Lower lobe of right lung (tissue), 2 donors: ENCODE measurements at regions not wholly inside any gene's neighbourhood (a gene's known extent, or its start where the extent isn't known, plus 50 kb on each side); places are given as distances from the start of the nearest gene placed in this dataset.
"Not testable (repeated sequence)": the region's sequence is repeated elsewhere in the genome, so short reads cannot be mapped to it uniquely, and the experiment has no call there.

Experiments
- ATAC-seq, 2 donors: fragments of 200-7000 bp; cut with Tn5 transposase; one replicate each; pipeline ENCODE4 v1.9.1; 2020 to 2022; ENCODE audit warnings: mild to moderate bottlenecking in 2 of 2, moderate library complexity in 2 of 2
- DNase-seq: peaks from one replicate; pipeline ENCODE4 v3.0.0-alpha.2; 2020
- H3K27ac ChIP-seq: fragments of 200-600 bp; one replicate; pipeline ENCODE4 v1.8.0; 2022
- H3K27me3 ChIP-seq: fragments of 200-600 bp; one replicate; pipeline ENCODE4 v1.8.0; 2022; ENCODE audit warnings: low read depth
- H3K36me3 ChIP-seq: fragments of 200-600 bp; one replicate; pipeline ENCODE4 v1.8.0; 2022; ENCODE audit warnings: mild to moderate bottlenecking
- H3K4me1 ChIP-seq: fragments of 200-600 bp; one replicate; pipeline ENCODE4 v1.8.0; 2022
- H3K4me3 ChIP-seq: fragments of 200-600 bp; one replicate; pipeline ENCODE4 v1.8.0; 2022; ENCODE audit warnings: mild to moderate bottlenecking
- H3K9me3 ChIP-seq: fragments of 200-600 bp; one replicate; pipeline ENCODE4 v1.8.0; 2022
- CTCF ChIP-seq: fragments of 200-600 bp; IDR thresholded peaks from one replicate; pipeline ENCODE4 v1.8.0; 2022; ENCODE audit warnings: antibody characterized with exemption, mild to moderate bottlenecking
- intact Hi-C: fragments of 100-400 bp; cut with DNase I; formaldehyde crosslinking; loops from one replicate; pipeline ENCODE4 v1.11.0; 2022
- donor health status: DM: no; HTN: yes; CAD: no; lungs with severe emphysema.

DNA sequence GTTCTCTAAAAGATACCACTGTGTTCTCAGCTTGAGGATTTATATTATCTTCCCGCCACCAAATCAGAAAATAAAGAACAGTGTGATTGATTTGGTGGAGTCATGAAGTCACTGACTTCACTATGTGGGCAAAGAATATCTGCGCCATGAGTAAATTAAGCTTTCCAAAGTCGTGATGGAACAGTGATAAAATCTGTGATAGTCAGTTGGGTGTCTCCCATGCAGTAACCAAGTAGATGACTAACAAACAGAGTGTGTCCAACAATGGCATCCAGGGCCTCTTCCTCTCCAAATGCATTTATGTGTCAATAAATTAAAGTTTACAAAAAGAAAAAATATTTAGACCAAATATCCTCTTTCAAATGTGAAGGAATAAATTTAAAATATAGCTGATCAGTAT is 87.0 kb upstream of the DST start:
- DNase-seq (no peak), ATAC-seq (no peak)
- H3K27me3 ChIP-seq: no peaks in the 10 kb centered on the region
- H3K4me1 ChIP-seq: peaks cover 7% of the 10 kb centered on the region
- H3K27ac ChIP-seq: no peak overlapping the region
- no peaks in the 10 kb centered on the region for H3K9me3 ChIP-seq
- intact Hi-C loops: no loop called here
- TF ChIP-seq CTCF: no peak
- no peaks in the 10 kb centered on the region for H3K36me3 ChIP-seq
- H3K4me3 ChIP-seq: no peak overlapping the region

DNA sequence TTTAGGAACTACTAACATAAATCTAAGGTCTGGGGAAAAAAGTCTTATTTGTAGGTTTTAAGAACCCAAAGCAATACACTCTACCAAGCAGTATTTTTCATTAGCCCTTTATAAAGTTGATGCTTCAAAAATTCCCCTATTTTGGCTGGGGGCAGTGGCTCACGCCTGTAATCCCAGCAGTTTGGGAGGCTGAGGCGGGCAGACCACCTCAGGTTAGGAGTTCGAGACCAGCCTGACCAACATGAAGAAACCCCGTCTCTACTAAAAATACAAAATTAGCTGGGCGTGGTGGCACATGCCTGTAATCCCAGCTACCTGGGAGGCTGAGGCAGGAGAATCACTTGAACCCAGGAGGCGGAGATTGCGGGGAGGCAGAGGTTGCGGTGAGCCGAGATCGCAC is 86.5 kb upstream of the DST start:
- peaks cover 13% of the 10 kb centered on the region for H3K4me1 ChIP-seq
- H3K4me3 ChIP-seq, ATAC-seq, DNase-seq, H3K27me3 ChIP-seq, H3K9me3 ChIP-seq, intact Hi-C loops, H3K36me3 ChIP-seq, H3K27ac ChIP-seq: not testable (repeated sequence)

DNA sequence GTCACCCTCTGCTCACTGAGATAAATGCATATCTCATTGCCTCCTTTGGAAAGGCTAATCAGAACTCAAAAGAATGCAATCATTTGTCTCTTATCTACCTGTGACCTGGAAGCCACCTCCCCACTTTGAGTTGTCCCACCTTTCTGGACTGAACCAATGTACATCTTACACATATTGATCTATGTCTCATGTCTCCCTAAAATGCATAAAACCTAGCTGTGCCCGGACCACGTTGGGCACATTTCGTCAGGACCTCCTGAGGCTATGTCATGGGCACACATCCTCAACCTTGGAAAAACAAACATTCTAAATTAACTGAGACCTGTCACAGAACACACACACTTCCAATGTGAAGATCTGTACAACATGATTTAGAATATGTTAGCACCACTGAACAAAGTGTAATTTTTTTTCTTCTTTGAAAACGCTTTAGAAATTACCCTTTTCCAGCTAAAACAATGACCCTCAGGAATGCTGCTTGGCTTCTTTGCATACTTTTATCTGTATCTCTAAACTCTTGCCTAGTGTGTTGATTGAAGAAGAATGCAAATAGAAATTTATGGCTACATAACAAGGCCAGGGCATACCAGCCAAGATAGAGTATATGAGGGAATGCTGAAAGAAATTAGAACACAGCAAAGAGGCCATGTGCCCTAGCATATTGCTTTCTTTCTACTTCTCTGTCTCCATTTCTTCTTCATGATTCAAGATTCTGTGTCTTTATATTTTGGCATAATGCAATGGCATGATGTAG is 84.6 kb upstream of the DST start:
- H3K4me1 ChIP-seq: peaks cover 14% of the 10 kb centered on the region
- no peak for DNase-seq
- H3K36me3 ChIP-seq: no peaks in the 10 kb centered on the region
- peak; percentile 57 to 66 for ATAC-seq
- H3K27ac ChIP-seq: no peak overlapping the region
- H3K4me3 ChIP-seq: no peak overlapping the region
- no peaks in the 10 kb centered on the region for H3K9me3 ChIP-seq
- no peak for TF ChIP-seq CTCF
- H3K27me3 ChIP-seq: no peaks in the 10 kb centered on the region
- intact Hi-C loops: no loop called here

DNA sequence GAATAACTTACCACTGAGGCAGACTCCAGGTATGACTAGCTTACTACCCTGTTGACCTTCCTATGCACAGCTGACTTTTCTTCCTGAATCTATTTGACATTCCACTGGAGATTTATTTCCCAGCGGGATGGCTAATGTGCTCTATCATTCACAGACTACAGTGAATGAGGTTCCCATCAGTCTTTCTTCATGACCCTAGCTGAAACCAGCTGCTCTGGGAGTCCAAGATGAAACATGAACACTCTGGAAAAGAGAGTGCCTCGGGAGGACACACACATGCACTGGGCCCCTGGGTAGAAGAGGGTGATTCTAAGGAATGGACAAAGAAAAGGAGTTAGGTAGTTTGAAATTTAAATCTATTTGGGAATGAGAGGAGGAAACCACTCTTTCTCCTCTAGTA is 82.6 kb upstream of the DST start:
- no peaks in the 10 kb centered on the region for H3K27me3 ChIP-seq
- no peak overlapping the region for H3K27ac ChIP-seq
- H3K36me3 ChIP-seq: no peaks in the 10 kb centered on the region
- no peak overlapping the region for H3K4me3 ChIP-seq
- no peak for DNase-seq
- intact Hi-C loops: no loop called here
- no peak for ATAC-seq
- peaks cover 14% of the 10 kb centered on the region for H3K4me1 ChIP-seq
- TF ChIP-seq CTCF: no peak
- H3K9me3 ChIP-seq: no peaks in the 10 kb centered on the region

DNA sequence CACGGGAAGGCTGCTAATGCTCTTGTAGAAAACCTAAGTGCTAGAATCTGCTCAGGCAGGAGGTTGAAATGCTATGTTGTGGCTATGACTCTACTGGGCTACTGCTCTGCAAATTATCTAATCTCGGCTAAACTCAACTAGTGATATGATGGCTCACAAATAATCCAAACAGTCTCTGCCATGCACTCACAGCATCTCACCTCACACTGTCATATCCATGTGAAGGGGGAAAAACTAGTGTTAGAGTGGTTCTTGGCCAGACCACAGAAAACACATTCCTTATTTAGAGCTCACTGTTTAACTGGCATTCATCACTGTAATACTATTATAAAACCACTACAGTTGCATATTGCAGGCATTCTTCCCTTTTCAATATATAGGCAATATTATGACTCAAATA is 81.8 kb upstream of the DST start:
- Histone ChIP-seq H3K4me3 (no peak overlapping the region), H3K27ac (no peak overlapping the region), H3K36me3 (no peaks in the 10 kb centered on the region), H3K4me1 (peaks cover 14% of the 10 kb centered on the region), H3K9me3 (no peaks in the 10 kb centered on the region), H3K27me3 (no peaks in the 10 kb centered on the region)
- peak; percentile 37 to 50 for ATAC-seq
- no peak for TF ChIP-seq CTCF
- DNase-seq: no peak
- intact Hi-C loops: no loop called here

DNA sequence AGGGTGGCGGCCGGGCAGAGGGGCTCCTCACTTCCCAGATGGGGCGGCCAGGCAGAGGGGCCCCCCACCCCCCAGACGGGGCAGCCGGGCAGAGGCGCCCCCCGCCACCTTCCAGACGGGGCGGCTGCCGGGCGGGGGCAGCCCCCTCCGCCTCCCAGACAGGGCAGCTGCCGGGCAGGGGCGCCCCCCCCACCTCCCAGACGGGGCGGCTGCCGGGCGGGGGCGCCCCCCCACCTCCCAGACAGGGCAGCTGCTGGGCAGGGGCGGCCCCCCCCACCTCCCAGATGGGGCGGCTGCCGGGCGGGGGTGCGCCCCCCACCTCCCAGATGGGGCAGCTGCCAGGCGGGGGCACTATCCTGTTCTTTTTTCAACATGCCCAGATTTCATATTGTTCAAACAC is 78.2 kb upstream of the DST start:
- Histone ChIP-seq H3K27me3 (no peaks in the 10 kb centered on the region), H3K9me3 (no peaks in the 10 kb centered on the region), H3K4me1 (peaks cover 8% of the 10 kb centered on the region), H3K27ac (no peak overlapping the region), H3K4me3 (no peak overlapping the region), H3K36me3 (no peaks in the 10 kb centered on the region)
- no peak for DNase-seq
- intact Hi-C loops: no loop called here
- no peak for TF ChIP-seq CTCF
- ATAC-seq: no peak

DNA sequence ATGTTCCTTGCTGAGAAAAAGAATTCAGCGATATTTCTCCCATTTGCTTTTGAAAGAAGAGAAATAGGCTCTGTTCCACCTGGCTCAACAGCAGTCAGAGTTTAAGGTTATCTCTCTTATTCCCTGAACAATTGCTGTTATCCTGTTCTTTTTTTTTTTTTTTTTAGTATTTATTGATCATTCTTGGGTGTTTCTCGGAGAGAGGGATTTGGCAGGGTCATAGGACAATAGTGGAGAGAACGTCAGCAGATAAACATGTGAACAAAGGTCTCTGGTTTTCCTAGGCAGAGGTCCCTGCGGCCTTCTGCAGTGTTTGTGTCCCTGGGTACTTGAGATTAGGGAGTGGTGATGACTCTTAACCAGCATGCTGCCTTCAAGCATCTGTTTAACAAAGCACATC is 77.5 kb upstream of the DST start:
- H3K4me3 ChIP-seq, H3K27me3 ChIP-seq, H3K27ac ChIP-seq, intact Hi-C loops, H3K9me3 ChIP-seq, H3K36me3 ChIP-seq, DNase-seq: not testable (repeated sequence)
- peak in 1 of 2 donors; percentile 32 for ATAC-seq
- H3K4me1 ChIP-seq: peaks cover 13% of the 10 kb centered on the region

GRCh38 chr6:56719315-56720058 is 76.8 kb upstream of the DST start:
- H3K36me3 ChIP-seq, intact Hi-C loops, DNase-seq, H3K27ac ChIP-seq, H3K27me3 ChIP-seq, H3K4me3 ChIP-seq, H3K9me3 ChIP-seq: not testable (repeated sequence)
- H3K4me1 ChIP-seq: peaks cover 17% of the 10 kb centered on the region
- peak in 1 of 2 donors; percentile 21 for ATAC-seq
